ENCODE measurements at regions not wholly inside any gene's neighbourhood (a gene's known extent, or its start where the extent isn't known, plus 50 kb on each side); places are given as distances from the start of the nearest gene placed in this dataset.

DNA sequence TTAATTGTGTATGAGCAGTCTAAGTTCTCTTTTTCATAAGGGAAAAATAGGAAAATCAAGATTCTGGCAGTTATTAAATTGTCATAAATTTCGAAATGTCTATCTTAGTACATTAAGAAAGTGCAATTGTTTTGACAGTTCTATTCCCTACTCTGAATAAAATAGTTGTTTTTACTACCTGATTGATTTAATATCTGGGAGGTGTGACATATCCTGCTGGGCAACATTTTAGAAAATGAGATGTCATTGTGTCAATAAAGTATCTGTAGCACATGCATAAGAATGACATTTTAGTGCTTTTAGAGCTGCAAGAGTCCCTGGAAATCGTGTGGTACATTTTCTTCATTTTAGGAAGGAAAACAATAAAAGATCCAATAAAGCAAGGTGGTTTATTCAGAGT is 139.2 kb upstream of the COL11A1 start:
- H3K27ac ChIP-seq: no peak overlapping the region
- Mint-ChIP-seq H3K27me3 (ENCODE audit: insufficient read depth, low read depth) (no peaks in the 10 kb centered on the region), H3K4me3 (no peak overlapping the region), H3K4me1 (peaks cover 12% of the 10 kb centered on the region), H3K36me3 (no peaks in the 10 kb centered on the region), H3K9me3 (peaks cover 7% of the 10 kb centered on the region), H3K27ac (no peak overlapping the region)
- TF ChIP-seq EZH2phosphoT487 (IDR thresholded peaks at IDR 0.05) (no peak), EZH2 (IDR thresholded peaks at IDR 0.05) (no peak)
- TF ChIP-seq, protein P1, sequence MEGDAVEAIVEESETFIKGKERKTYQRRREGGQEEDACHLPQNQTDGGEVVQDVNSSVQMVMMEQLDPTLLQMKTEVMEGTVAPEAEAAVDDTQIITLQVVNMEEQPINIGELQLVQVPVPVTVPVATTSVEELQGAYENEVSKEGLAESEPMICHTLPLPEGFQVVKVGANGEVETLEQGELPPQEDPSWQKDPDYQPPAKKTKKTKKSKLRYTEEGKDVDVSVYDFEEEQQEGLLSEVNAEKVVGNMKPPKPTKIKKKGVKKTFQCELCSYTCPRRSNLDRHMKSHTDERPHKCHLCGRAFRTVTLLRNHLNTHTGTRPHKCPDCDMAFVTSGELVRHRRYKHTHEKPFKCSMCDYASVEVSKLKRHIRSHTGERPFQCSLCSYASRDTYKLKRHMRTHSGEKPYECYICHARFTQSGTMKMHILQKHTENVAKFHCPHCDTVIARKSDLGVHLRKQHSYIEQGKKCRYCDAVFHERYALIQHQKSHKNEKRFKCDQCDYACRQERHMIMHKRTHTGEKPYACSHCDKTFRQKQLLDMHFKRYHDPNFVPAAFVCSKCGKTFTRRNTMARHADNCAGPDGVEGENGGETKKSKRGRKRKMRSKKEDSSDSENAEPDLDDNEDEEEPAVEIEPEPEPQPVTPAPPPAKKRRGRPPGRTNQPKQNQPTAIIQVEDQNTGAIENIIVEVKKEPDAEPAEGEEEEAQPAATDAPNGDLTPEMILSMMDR (IDR thresholded peaks at IDR 0.05): no peak
- H3K36me3 ChIP-seq: no peaks in the 10 kb centered on the region
- H2AFZ ChIP-seq (replicated peaks): no peak overlapping the region
- H3K4me3 ChIP-seq: no peak overlapping the region
- H3K9me3 ChIP-seq (ENCODE audit: low read depth): no peaks in the 10 kb centered on the region
- H4K20me1 ChIP-seq (ENCODE audit: low read depth): no peaks in the 10 kb centered on the region
- H3F3A ChIP-seq (ENCODE audit: low read depth): peaks cover 5% of the 10 kb centered on the region
- H3K4me2 ChIP-seq: no peak overlapping the region
- H3K27me3 ChIP-seq: no peaks in the 10 kb centered on the region
- H3K9ac ChIP-seq: no peak overlapping the region
- H3K4me1 ChIP-seq: peaks cover 11% of the 10 kb centered on the region
- no peak for DNase-seq (ENCODE audit: low spot score)
- H3K79me2 ChIP-seq (ENCODE audit: low read depth): no peaks in the 10 kb centered on the region

DNA sequence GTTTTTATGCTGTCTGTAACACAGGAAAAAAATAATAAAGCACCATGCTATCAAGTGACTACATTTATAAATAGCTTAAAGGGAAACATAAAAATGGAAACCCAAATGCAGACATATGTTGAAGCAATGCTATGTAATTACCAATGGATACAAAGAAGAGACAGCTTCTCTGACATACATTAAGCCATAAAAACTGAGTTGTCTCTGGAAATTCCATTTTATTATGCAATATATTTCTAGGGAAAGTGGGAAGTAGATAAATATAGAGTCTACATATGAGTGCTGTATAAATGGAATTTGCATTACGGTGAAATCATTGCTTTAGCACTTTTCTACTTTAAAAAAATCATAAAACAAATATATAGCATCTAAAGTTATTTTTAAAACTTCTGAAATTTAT is 135.2 kb upstream of the COL11A1 start:
- no peaks in the 10 kb centered on the region for H4K20me1 ChIP-seq (ENCODE audit: low read depth)
- Mint-ChIP-seq H3K36me3 (no peaks in the 10 kb centered on the region), H3K27me3 (ENCODE audit: insufficient read depth, low read depth) (no peaks in the 10 kb centered on the region), H3K9me3 (no peaks in the 10 kb centered on the region), H3K4me3 (no peak overlapping the region), H3K4me1 (no peaks in the 10 kb centered on the region), H3K27ac (no peak overlapping the region)
- DNase-seq (ENCODE audit: low spot score): no peak
- no peak overlapping the region for H3K27ac ChIP-seq
- no peak overlapping the region for H3K4me3 ChIP-seq
- no peak overlapping the region for H3K4me2 ChIP-seq
- no peaks in the 10 kb centered on the region for H3K4me1 ChIP-seq
- TF ChIP-seq EZH2 (IDR thresholded peaks at IDR 0.05): no peak
- no peak for TF ChIP-seq EZH2phosphoT487 (IDR thresholded peaks at IDR 0.05)
- TF ChIP-seq, protein P1 (IDR thresholded peaks at IDR 0.05): no peak
- no peaks in the 10 kb centered on the region for H3F3A ChIP-seq (ENCODE audit: low read depth)
- no peaks in the 10 kb centered on the region for H3K9me3 ChIP-seq (ENCODE audit: low read depth)
- H3K36me3 ChIP-seq: no peaks in the 10 kb centered on the region
- H2AFZ ChIP-seq (replicated peaks): no peak overlapping the region
- H3K27me3 ChIP-seq: no peaks in the 10 kb centered on the region
- H3K9ac ChIP-seq: no peak overlapping the region
- H3K79me2 ChIP-seq (ENCODE audit: low read depth): no peaks in the 10 kb centered on the region

DNA sequence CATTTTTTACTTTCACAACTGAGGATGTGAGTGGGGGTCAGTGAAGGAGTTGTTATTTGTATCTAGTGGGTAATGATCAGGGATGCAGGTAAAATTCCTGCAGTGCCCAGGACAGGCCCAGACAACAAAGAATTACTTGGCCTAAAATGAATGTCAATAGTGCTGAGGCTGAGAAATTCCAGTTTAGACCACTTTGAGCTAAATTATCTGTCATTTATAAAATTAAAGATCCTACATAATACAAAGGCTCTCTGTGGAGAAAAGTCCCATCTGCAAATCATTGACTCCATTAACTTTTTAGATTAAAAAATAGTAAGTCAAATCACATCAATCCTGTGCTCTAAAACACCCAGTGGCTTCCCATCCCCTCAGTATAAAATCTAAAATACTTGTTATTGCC is 130.7 kb upstream of the COL11A1 start:
- no peak overlapping the region for H2AFZ ChIP-seq (replicated peaks)
- Mint-ChIP-seq H3K9me3 (peaks cover 8% of the 10 kb centered on the region), H3K36me3 (no peaks in the 10 kb centered on the region), H3K4me1 (no peaks in the 10 kb centered on the region), H3K4me3 (no peak overlapping the region), H3K27ac (no peak overlapping the region), H3K27me3 (ENCODE audit: insufficient read depth, low read depth) (no peaks in the 10 kb centered on the region)
- no peaks in the 10 kb centered on the region for H3K27me3 ChIP-seq
- no peaks in the 10 kb centered on the region for H3K4me1 ChIP-seq
- no peaks in the 10 kb centered on the region for H3K79me2 ChIP-seq (ENCODE audit: low read depth)
- no peak overlapping the region for H3K4me3 ChIP-seq
- H3K9me3 ChIP-seq (ENCODE audit: low read depth): no peaks in the 10 kb centered on the region
- H3K36me3 ChIP-seq: no peaks in the 10 kb centered on the region
- TF ChIP-seq EZH2 (IDR thresholded peaks at IDR 0.05) (no peak), EZH2phosphoT487 (IDR thresholded peaks at IDR 0.05) (no peak)
- TF ChIP-seq, protein P1 (IDR thresholded peaks at IDR 0.05): no peak
- no peak overlapping the region for H3K27ac ChIP-seq
- H4K20me1 ChIP-seq (ENCODE audit: low read depth): no peaks in the 10 kb centered on the region
- H3K4me2 ChIP-seq: no peak overlapping the region
- H3F3A ChIP-seq (ENCODE audit: low read depth): no peaks in the 10 kb centered on the region
- no peak overlapping the region for H3K9ac ChIP-seq
- DNase-seq (ENCODE audit: low spot score): no peak

DNA sequence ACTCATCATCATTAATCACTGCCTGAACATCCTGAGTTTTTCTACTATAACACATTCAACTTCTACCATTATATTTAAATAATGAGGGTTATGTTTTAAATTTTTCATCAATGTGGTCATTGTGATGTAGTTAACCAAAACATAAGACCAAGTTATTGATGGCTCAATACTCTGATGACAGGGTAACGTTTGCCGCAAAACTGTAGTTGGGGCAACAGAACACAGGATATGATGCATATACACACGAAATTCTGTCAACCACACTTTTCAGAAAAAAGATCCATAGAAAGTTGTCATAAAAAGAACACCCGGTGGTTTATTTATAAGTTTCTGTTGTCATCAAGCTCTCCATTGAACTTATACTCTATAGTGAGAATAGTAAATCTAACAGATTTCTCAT is 121.7 kb upstream of the COL11A1 start:
- H3K27ac ChIP-seq: no peak overlapping the region
- Mint-ChIP-seq H3K4me3 (no peak overlapping the region), H3K27ac (no peak overlapping the region), H3K27me3 (ENCODE audit: insufficient read depth, low read depth) (no peaks in the 10 kb centered on the region), H3K9me3 (no peaks in the 10 kb centered on the region), H3K4me1 (no peaks in the 10 kb centered on the region), H3K36me3 (no peaks in the 10 kb centered on the region)
- no peaks in the 10 kb centered on the region for H4K20me1 ChIP-seq (ENCODE audit: low read depth)
- no peaks in the 10 kb centered on the region for H3K79me2 ChIP-seq (ENCODE audit: low read depth)
- no peak overlapping the region for H3K4me2 ChIP-seq
- no peaks in the 10 kb centered on the region for H3F3A ChIP-seq (ENCODE audit: low read depth)
- H2AFZ ChIP-seq (replicated peaks): no peak overlapping the region
- no peak overlapping the region for H3K4me3 ChIP-seq
- TF ChIP-seq, protein P1 (IDR thresholded peaks at IDR 0.05): no peak
- no peak for TF ChIP-seq EZH2 (IDR thresholded peaks at IDR 0.05)
- no peak for TF ChIP-seq EZH2phosphoT487 (IDR thresholded peaks at IDR 0.05)
- no peaks in the 10 kb centered on the region for H3K27me3 ChIP-seq
- no peak overlapping the region for H3K9ac ChIP-seq
- DNase-seq (ENCODE audit: low spot score): no peak
- no peaks in the 10 kb centered on the region for H3K4me1 ChIP-seq
- H3K36me3 ChIP-seq: no peaks in the 10 kb centered on the region
- H3K9me3 ChIP-seq (ENCODE audit: low read depth): no peaks in the 10 kb centered on the region

All from neural progenitor cell (in vitro differentiated cells).